ENCODE measurements at regions not wholly inside any gene's neighbourhood (a gene's known extent, or its start where the extent isn't known, plus 50 kb on each side); places are given as distances from the start of the nearest gene placed in this dataset.

DNA sequence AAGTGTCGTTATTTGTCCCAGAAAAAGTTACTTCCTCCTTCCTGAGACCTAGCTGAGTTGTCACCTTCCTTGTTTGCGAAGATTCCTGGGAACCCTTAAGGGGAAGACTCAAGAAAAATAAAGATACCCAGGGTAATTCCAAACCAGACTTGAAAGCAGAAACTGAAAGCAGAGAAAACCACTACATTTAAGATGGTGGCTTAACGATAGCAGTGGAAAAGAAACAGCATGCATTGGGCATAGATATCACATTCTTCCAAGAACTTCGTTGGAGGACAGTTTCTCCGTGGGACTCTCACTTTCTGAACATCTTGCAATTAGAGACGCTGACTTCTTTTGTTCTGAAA is 89.1 kb downstream of the FAM76B start:
- TF ChIP-seq CTCF (IDR thresholded peaks at IDR 0.05 in 8 of 11, conservative IDR thresholded peaks at IDR 0.05 in 3 of 11) (no peak), POLR2A (IDR thresholded peaks at IDR 0.05) (no peak)

Measured in spleen (tissue), 7 donors.